Thoracic aorta (tissue), 2 donors: ENCODE measurements at regions not wholly inside any gene's neighbourhood (a gene's known extent, or its start where the extent isn't known, plus 50 kb on each side); places are given as distances from the start of the nearest gene placed in this dataset.

Experiments
- ATAC-seq: fragments of 150-250 bp; one replicate; pipeline ENCODE4 v1.8.0; 2017; ENCODE audit warnings: low read depth; ENCODE audit not compliant: insufficient number of reproducible peaks, low FRiP score
- DNase-seq: peaks from one replicate; pipeline ENCODE4 v3.0.0-alpha.2; 2020; ENCODE audit warnings: low spot score
- H3K27ac ChIP-seq, 2 donors: fragments of 200-600 bp; sonication (generic); 1 replicate in 1 of 2; 2 replicates in 1 of 2; pipeline ENCODE4 v1.5.1; 2016; ENCODE audit warnings: mild to moderate bottlenecking in 2 of 2, moderate library complexity in 2 of 2
- H3K27me3 ChIP-seq: fragments of 200-600 bp; sonication (generic); replicated peaks from 2 replicates; pipeline ENCODE4 v1.6.0; 2016; ENCODE audit warnings: mild to moderate bottlenecking; ENCODE audit not compliant: insufficient read depth
- H3K36me3 ChIP-seq: fragments of 200-600 bp; sonication (generic); one replicate; pipeline ENCODE4 v1.5.1; 2016
- H3K4me1 ChIP-seq, 2 donors: fragments of 200-600 bp; sonication (generic); 1 replicate in 1 of 2; 2 replicates in 1 of 2; pipeline versions ENCODE4 v1.5.1 to v1.6.0; 2016; ENCODE audit warnings: low read depth in 2 of 2, mild to moderate bottlenecking in 1 of 2; ENCODE audit not compliant: control insufficient read depth in 1 of 2
- H3K4me3 ChIP-seq: fragments of 200-600 bp; sonication (generic); 2 replicates; pipeline ENCODE4 v1.5.1; 2016; ENCODE audit warnings: mild to moderate bottlenecking
- H3K9me3 ChIP-seq: fragments of 200-600 bp; sonication (generic); 2 replicates; pipeline ENCODE4 v1.5.1; 2016
- TF ChIP-seq, protein P1 (sequence below): fragments of 200-600 bp; sonication (generic); IDR thresholded peaks from one replicate; pipeline ENCODE4 v1.5.1; 2019; ENCODE audit warnings: antibody characterized with exemption

DNA sequence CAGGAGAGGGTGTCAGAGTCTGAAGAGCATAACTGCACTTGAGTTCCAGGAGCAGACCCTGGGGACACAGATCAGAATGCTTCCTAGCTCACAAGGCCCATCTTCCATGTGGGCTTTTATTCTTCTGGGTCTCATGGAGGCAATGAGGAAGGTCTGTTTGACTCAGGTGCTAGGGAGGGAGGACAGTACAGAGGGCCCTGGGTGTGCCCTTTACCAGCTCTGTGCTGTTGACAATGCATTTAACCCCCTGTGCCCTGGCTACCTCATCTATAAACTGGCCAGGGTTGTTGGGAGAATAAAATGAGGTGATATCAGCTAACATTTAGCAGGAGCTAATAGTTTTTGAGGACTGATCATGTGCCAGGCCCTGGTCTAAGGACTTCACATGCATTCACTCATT, 318.0 kb downstream of the DMAC1 start:
- no peak overlapping the region for H3K4me3 ChIP-seq
- no peaks in the 10 kb centered on the region for H3K36me3 ChIP-seq
- DNase-seq (no peak), ATAC-seq (no peak)
- TF ChIP-seq, protein P1, sequence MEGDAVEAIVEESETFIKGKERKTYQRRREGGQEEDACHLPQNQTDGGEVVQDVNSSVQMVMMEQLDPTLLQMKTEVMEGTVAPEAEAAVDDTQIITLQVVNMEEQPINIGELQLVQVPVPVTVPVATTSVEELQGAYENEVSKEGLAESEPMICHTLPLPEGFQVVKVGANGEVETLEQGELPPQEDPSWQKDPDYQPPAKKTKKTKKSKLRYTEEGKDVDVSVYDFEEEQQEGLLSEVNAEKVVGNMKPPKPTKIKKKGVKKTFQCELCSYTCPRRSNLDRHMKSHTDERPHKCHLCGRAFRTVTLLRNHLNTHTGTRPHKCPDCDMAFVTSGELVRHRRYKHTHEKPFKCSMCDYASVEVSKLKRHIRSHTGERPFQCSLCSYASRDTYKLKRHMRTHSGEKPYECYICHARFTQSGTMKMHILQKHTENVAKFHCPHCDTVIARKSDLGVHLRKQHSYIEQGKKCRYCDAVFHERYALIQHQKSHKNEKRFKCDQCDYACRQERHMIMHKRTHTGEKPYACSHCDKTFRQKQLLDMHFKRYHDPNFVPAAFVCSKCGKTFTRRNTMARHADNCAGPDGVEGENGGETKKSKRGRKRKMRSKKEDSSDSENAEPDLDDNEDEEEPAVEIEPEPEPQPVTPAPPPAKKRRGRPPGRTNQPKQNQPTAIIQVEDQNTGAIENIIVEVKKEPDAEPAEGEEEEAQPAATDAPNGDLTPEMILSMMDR = no peak
- H3K27ac ChIP-seq = no peak overlapping the region
- H3K27me3 ChIP-seq = no peaks in the 10 kb centered on the region
- H3K4me1 ChIP-seq = no peaks in the 10 kb centered on the region
- no peaks in the 10 kb centered on the region for H3K9me3 ChIP-seq

- no peak overlapping the region for H3K4me3 ChIP-seq
- H3K36me3 ChIP-seq = no peaks in the 10 kb centered on the region
- H3K4me1 ChIP-seq = no peaks in the 10 kb centered on the region
- ATAC-seq (no peak), DNase-seq (no peak)
- no peaks in the 10 kb centered on the region for H3K27me3 ChIP-seq
- TF ChIP-seq, protein P1 = no peak
- no peaks in the 10 kb centered on the region for H3K9me3 ChIP-seq
- H3K27ac ChIP-seq = no peak overlapping the region
These were observed 320.3 kb downstream of the DMAC1 start for GRCh38 chr9:7479300-7479699.

GRCh38 chr9:7478646-7479045, 320.9 kb downstream of the DMAC1 start:
- H3K4me3 ChIP-seq = no peak overlapping the region
- H3K27ac ChIP-seq = no peak overlapping the region
- no peaks in the 10 kb centered on the region for H3K36me3 ChIP-seq
- ATAC-seq (no peak), DNase-seq (no peak)
- H3K9me3 ChIP-seq = no peaks in the 10 kb centered on the region
- TF ChIP-seq, protein P1 = no peak
- H3K4me1 ChIP-seq = no peaks in the 10 kb centered on the region
- H3K27me3 ChIP-seq = no peaks in the 10 kb centered on the region

- no peak overlapping the region for H3K4me3 ChIP-seq
- H3K4me1 ChIP-seq = no peaks in the 10 kb centered on the region
- TF ChIP-seq, protein P1 = no peak
- no peaks in the 10 kb centered on the region for H3K36me3 ChIP-seq
- H3K27me3 ChIP-seq = no peaks in the 10 kb centered on the region
- ATAC-seq (no peak), DNase-seq (no peak)
- no peak overlapping the region for H3K27ac ChIP-seq
- H3K9me3 ChIP-seq = no peaks in the 10 kb centered on the region
These were observed 332.4 kb downstream of the DMAC1 start for GRCh38 chr9:7467186-7467585.

GRCh38 chr9:7461791-7462190, 337.8 kb downstream of the DMAC1 start:
- TF ChIP-seq, protein P1 = no peak
- Histone ChIP-seq H3K9me3 (no peaks in the 10 kb centered on the region), H3K36me3 (no peaks in the 10 kb centered on the region), H3K4me1 (no peaks in the 10 kb centered on the region), H3K4me3 (no peak overlapping the region), H3K27me3 (no peaks in the 10 kb centered on the region), H3K27ac (no peak overlapping the region)
- ATAC-seq (no peak), DNase-seq (no peak)
